Heart right ventricle (tissue), 16 donors: ENCODE measurements at regions not wholly inside any gene's neighbourhood (a gene's known extent, or its start where the extent isn't known, plus 50 kb on each side); places are given as distances from the start of the nearest gene placed in this dataset.

Experiments used
- ATAC-seq, 8 donors: fragments of 200-7000 bp; cut with Tn5 transposase; one replicate each; pipeline ENCODE4 v1.9.1; 2020; ENCODE audit warnings: mild to moderate bottlenecking in 8 of 8, moderate library complexity in 8 of 8, moderate number of reproducible peaks in 1 of 8
- DNase-seq, 2 donors: peaks; one replicate each; pipeline ENCODE4 v3.0.0-alpha.2; 2020
- H3K27ac ChIP-seq, 10 donors: fragments of 200-600 bp; sonication (generic) in 2 of 10; one replicate each; pipeline versions ENCODE4 v1.5.0 to v1.8.0; 2020 to 2022; ENCODE audit warnings: mild to moderate bottlenecking in 3 of 10
- H3K27me3 ChIP-seq, 7 donors: fragments of 200-600 bp; one replicate each; pipeline ENCODE4 v1.8.0; 2021 to 2022; ENCODE audit warnings: mild to moderate bottlenecking in 2 of 7
- H3K36me3 ChIP-seq, 9 donors: fragments of 200-600 bp; sonication (generic) in 1 of 9; one replicate each; pipeline versions ENCODE4 v1.5.0 to v1.8.0; 2020 to 2022; ENCODE audit warnings: mild to moderate bottlenecking in 2 of 9
- H3K4me1 ChIP-seq, 9 donors: fragments of 200-600 bp; sonication (generic) in 1 of 9; one replicate each; pipeline versions ENCODE4 v1.5.0 to v1.8.0; 2020 to 2022; ENCODE audit warnings: mild to moderate bottlenecking in 4 of 9
- H3K4me3 ChIP-seq, 10 donors: fragments of 200-600 bp; sonication (generic) in 2 of 10; one replicate each; pipeline versions ENCODE4 v1.5.0 to v1.8.0; 2020 to 2022; ENCODE audit warnings: mild to moderate bottlenecking in 7 of 10, moderate library complexity in 2 of 10
- H3K9me3 ChIP-seq, 11 donors: fragments of 200-600 bp in 10 of 11; sonication (generic) in 2 of 11; one replicate each; pipeline versions ENCODE4 v1.5.0 to v1.8.0; 2013 to 2022; ENCODE audit warnings: mild to moderate bottlenecking in 2 of 11, control low read depth in 1 of 11, moderate library complexity in 1 of 11
- WGBS, 2 donors: extraction: QIAGEN DNeasy Blood & Tissue Kit; methylation state at CpG; one replicate each; pipeline ENCODE4 v1.1.7; 2013; ENCODE audit warnings: inconsistent platforms in 1 of 2; 5-methylcytosine and 5-hydroxymethylcytosine counted together
- intact Hi-C, 10 donors: fragments of 100-400 bp; cut with DNase I; formaldehyde crosslinking; loops; one replicate each; pipeline versions ENCODE4 v1.11.1 to v1.14.2; 2022
- TF ChIP-seq, protein P1 (sequence below), 9 donors: fragments of 200-600 bp; sonication (generic) in 2 of 9; IDR thresholded peaks; one replicate each; pipeline versions ENCODE4 v1.5.0 to v1.8.0; 2021 to 2022; ENCODE audit warnings: antibody characterized with exemption in 9 of 9, mild to moderate bottlenecking in 5 of 9, moderate library complexity in 1 of 9
- donor health status: Arrhythmogenic right ventricular cardiomyopathy.
- donor health status: ischemic (EF 13 %, LVEDD 7.1; RV severe dilation, severe dysfunction).
- donor health status: healthy with polysubstance abuse.
- donor health status: DM: no; HTN: yes; CAD: no.
- donor health status: DM: no; HTN: no; CAD: no.
- donor health status: ischemic (EF 25% LVEDD 6.9; RV normal size, moderate dysfunction).
- donor health status: ischemic (EF 25% LVEDD 5.7; RV mildly dilated, moderate dysfunction).
- donor health status: healthy.
- donor health status: DM: yes; HTN: yes; CAD: no.
- donor health status: Ischemic cardiomyopathy.
- donor health status: ischemic (EF 35%, LVEDD 5.7; RV mildly dilated, moderate dysfunction).
- donor health status: nonischemic (EF 11% LVEDD 7.7; RV severe dilation, severe dysfunction).
- donor health status: DM: yes; HTN: yes; CAD: no.
- donor health status: PGD.
- donor health status: ischemic (EF 29% LVEDD 5.4; RV normal size, mild dysfunction).
- donor health status: nonischemic (EF 23%, LVEDD 6.1; RV moderate dilation, normal function).

DNA sequence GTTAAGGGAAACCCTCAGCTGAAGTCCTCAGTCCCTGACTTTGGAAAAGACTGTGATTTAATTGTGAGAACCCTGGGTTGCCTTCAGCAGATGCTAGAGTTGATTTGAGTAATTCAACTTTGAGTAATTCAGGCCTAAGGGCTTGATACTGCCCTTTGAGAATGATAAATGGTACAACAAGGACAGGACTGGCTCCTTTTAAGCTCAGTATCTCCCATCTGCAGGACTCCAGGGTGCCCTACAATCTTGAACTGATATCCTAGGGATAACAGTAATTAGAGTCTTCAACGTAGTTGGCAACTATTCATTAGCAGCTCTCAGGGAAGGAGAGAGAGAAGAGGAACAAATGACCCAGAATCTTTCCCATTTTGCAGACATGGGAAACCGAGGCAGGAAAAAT, 186.4 kb downstream of the GATA3 start:
- Histone ChIP-seq H3K4me3 (no peak overlapping the region), H3K27me3 (peaks cover 0 to 19% (median 0%) of the 10 kb centered on the region in 7 donors), H3K36me3 (no peaks in the 10 kb centered on the region), H3K9me3 (no peaks in the 10 kb centered on the region), H3K4me1 (peaks cover 0 to 15% (median 0%) of the 10 kb centered on the region in 9 donors), H3K27ac (no peak overlapping the region)
- DNase-seq (no peak), ATAC-seq (no peak)
- intact Hi-C loops: no loop called here
- TF ChIP-seq, protein P1, sequence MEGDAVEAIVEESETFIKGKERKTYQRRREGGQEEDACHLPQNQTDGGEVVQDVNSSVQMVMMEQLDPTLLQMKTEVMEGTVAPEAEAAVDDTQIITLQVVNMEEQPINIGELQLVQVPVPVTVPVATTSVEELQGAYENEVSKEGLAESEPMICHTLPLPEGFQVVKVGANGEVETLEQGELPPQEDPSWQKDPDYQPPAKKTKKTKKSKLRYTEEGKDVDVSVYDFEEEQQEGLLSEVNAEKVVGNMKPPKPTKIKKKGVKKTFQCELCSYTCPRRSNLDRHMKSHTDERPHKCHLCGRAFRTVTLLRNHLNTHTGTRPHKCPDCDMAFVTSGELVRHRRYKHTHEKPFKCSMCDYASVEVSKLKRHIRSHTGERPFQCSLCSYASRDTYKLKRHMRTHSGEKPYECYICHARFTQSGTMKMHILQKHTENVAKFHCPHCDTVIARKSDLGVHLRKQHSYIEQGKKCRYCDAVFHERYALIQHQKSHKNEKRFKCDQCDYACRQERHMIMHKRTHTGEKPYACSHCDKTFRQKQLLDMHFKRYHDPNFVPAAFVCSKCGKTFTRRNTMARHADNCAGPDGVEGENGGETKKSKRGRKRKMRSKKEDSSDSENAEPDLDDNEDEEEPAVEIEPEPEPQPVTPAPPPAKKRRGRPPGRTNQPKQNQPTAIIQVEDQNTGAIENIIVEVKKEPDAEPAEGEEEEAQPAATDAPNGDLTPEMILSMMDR (IDR thresholded peaks at IDR 0.05): no peak
- WGBS, 2 donors: 41 to 56% methylated on average over 2 of the region's 2 CpGs

DNA sequence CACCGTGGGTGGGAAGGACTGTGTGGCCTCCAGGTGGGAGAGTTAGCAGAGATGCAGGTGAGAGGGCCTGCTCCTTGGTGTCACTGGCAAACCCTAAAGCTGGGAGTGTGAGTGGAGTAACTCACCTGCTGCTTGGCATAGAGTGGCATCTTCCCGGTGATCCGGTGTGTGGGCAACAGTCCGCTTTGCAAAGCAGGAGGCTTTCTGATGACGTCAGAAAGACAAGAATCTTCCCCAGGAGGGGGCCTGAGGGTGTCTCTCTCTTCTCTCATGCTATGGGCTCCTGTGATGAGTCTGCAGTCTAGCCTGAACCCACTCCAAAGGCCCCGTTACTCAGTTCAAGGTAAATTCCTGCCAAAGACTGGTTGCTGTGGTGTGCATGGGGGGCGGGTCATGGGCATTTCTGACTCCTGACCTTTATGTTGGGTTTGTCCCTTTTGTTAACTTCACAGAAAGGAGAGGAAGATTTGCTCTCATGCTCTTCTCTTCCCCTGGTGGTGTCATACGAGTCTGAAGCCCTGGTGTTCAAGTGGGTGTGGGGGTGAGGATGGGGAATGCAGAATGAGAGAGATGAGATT, 187.9 kb downstream of the GATA3 start:
- Histone ChIP-seq H3K27me3 (peaks cover 0 to 18% (median 0%) of the 10 kb centered on the region in 7 donors), H3K36me3 (no peaks in the 10 kb centered on the region), H3K27ac (no peak overlapping the region), H3K4me3 (no peak overlapping the region), H3K4me1 (peaks cover 0 to 16% (median 0%) of the 10 kb centered on the region in 9 donors), H3K9me3 (peaks cover 0 to 14% (median 5%) of the 10 kb centered on the region in 11 donors)
- ATAC-seq (no peak), DNase-seq (no peak)
- TF ChIP-seq, protein P1 (IDR thresholded peaks at IDR 0.05): no peak
- intact Hi-C loops: no loop called here
- 85 to 89% methylated on average over 8 of the region's 8 CpGs for WGBS, 2 donors

DNA sequence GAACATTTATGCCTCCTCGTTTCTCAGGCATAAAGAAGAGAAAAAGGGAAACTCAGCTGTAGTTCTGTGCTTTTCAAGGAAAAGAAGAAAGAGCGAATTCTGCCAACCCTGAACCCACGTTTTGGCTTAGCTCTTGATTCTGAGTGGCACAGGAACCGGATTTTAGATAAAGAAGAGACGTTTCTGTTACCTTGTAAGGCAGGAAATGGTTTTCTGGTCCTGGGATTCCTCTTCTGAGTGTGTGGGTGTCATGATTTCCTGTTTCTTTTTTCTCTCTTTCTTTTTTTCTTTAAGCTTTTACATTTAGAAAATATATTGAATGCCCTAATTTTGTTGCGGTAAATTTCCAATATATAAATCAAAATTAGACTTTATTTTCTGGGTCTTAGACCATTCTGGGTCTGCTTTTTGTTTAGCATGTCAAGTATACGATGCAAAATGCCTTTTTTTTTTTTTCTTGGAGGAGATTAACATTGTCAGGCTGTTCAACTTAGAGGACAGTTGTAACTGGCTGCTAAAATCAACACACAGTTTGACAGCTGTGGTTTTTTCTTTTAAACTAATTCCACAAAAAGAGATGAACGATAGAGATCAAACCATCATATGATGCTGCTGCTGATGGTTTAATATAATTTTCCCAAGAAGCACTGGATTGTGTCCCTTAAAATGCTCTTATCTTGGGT, 190.8 kb downstream of the GATA3 start:
- peak overlapping the region in 1 of 10 donors; percentile 44 for H3K27ac ChIP-seq
- peaks cover 0 to 16% (median 0%) of the 10 kb centered on the region in 9 donors for H3K4me1 ChIP-seq
- peaks cover 0 to under 1% (median 0%) of the 10 kb centered on the region in 7 donors for H3K27me3 ChIP-seq
- ATAC-seq: no peak
- no peak for DNase-seq
- peaks cover 0 to 21% (median 6%) of the 10 kb centered on the region in 11 donors for H3K9me3 ChIP-seq
- no peaks in the 10 kb centered on the region for H3K36me3 ChIP-seq
- intact Hi-C loops: no loop called here
- H3K4me3 ChIP-seq: no peak overlapping the region
- 37% methylated on average over 8 of the region's 8 CpGs for WGBS, 2 donors
- TF ChIP-seq, protein P1 (IDR thresholded peaks at IDR 0.05): no peak

DNA sequence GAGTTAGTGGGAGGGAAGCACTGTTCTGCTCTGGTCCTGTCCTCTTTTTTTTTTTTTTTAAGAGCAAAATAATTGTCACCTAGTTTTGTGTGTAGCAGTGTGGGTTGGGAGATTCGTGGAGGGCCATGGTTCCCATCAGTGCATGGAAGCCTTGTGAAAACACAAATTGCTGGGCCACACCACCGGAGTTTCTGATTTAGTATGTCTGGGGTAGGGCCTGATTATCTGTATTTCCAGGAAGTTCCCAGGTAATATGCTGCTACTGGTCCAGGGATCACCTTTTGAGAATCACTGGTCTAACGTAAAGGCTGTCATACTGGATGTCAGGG, 191.3 kb downstream of the GATA3 start:
- 83% methylated on average over 3 of the region's 3 CpGs for WGBS, 2 donors
- H3K27ac ChIP-seq: peak overlapping the region in 1 of 10 donors; percentile 38
- ATAC-seq: no peak
- no peaks in the 10 kb centered on the region for H3K27me3 ChIP-seq
- no peak for DNase-seq
- peaks cover 0 to 21% (median 6%) of the 10 kb centered on the region in 11 donors for H3K9me3 ChIP-seq
- intact Hi-C loops: no loop called here
- TF ChIP-seq, protein P1 (IDR thresholded peaks at IDR 0.05): no peak
- no peak overlapping the region for H3K4me3 ChIP-seq
- no peaks in the 10 kb centered on the region for H3K36me3 ChIP-seq
- peaks cover 0 to 16% (median 0%) of the 10 kb centered on the region in 9 donors for H3K4me1 ChIP-seq
